HCEC 1CT (cell line): ENCODE measurements at regions not wholly inside any gene's neighbourhood (a gene's known extent, or its start where the extent isn't known, plus 50 kb on each side); places are given as distances from the start of the nearest gene placed in this dataset.

ENCODE experiments used
- DNase-seq: peaks from one replicate; pipeline ENCODE4 v3.0.0-alpha.2; 2017

DNA sequence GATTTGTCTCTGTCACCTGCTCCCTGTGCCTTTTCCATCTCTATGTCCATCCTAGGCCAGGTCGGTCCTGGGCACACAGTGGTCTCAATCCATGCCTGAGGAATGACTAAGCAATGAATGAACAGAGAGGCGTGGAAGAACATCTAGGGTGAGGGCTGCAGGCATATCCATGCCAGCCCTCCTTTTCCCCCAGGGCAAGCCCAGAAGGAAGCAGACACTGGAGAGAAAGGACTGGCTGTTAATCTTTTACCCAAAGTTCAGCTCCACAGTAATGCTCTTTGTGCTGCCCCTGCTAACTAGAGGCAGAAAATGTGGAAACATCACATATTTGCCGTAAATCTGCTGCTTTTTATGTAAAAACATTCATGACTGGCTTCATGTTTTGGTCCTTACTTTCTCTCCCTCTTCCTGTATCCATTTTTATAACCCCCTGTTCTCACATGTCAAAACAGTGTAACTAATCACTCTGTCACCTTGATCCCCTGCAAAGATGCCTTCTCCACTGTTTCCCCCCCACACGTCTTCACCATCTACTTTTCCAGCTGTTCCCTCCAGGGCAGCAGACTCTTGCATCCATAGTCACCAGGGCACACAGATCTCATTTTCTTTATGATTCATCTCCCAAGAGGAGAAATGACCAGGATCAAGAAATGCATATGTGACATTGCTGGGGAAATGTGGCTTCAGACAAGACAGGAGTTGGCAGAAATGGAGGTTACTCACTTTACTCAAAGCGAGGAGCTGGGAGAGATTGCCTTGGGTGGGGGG is 166.4 kb upstream of the PROX1 start:
- no peak for DNase-seq

DNA sequence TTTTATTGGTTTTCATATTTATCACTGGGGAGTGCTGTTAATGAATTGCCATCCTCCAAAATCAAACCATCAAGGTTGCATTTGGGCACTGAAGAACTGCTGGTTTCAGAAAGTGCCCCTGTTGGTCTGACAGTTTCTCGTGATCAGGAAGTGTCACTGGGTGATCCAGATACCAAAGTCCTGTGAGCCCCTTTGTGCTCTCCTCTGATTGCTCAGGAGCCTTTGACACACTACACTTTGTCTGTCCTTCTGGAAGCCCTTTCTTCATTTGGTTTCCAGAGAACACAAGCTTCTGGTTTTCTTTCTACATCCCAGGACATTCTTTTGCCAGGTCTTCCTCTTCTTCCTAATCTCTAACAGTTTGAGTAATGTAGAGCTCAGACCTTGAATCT is 165.8 kb upstream of the PROX1 start:
- DNase-seq, result no peak

- no peak for DNase-seq
These were observed 160.9 kb upstream of the PROX1 start for GRCh38 chr1:213826891-213827290.

DNA sequence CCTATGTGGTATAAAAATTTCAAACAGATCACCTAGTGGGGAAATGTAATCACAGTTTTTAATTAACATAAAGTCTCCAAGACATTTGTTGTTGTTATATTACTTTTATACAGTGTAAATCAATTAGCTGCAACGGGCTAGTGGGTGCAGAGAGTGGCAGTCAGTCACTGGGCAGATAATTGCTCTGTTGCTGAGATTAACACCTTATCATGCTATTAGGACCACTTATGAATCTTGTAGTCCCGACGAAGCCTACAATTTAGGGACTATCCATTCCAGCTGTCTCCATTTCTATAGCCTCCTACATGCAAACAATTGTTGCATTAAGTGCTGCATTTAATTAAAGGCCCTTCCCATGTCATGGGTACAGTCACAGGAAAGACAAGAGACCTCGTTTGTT is 158.9 kb upstream of the PROX1 start:
- DNase-seq, result no peak

DNA sequence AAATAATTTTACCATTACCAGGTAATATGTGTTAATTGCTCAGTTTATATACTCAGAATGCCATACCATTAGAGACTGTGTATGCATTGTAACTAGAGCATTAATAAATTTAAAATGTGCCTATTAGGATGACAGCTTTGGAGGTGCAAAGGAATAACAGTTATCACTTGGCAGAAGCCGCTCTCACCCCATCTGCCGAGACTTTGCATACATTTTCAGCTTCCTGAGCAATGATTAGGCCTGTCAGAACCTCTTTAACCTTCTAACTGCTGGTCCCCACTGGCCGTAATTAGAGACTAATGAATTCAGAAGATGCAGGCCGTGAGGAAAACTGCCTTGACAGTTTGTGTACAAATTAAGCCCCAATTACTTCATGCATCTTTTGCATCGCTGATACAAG is 158.0 kb upstream of the PROX1 start:
- DNase-seq, result no peak

DNA sequence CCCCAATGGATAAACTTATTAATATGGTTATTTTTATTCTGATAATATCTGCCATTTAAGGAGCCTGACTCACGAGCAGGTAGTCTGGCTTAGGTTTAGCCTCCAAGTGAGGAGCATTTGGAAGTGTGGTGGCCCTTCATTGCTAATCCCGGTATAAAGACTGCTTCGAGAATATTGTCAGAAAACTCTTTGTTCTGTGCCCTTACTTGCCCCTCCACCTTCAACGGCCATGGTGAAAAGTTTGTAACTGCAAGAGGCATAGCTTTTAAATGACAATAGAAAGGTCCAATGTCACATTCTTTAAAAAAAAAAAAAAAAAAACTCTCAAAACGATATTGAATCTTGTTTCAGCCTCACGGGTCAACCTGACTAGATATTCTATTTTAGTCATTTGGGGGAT is 157.4 kb upstream of the PROX1 start:
- DNase-seq, result no peak

DNA sequence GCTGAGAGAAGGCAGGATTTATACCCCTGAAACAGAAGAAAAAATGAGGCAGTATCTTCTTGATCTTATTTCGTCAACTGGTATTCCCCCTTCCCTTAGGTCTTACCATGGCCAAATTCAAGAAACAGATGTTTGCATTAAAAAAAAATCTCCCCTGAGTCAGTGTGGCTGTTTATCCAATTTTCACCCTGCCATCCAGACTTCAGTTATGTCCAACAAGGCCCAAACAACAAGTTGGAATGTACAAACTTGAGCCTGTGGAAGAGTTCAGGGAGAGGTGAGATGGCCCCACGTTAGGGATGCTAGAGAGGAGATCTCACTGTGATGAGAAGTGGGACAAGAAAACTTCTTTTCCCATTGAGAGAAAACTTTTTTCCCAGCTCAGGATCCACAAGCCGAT is 147.2 kb upstream of the PROX1 start:
- no peak for DNase-seq

GRCh38 chr1:213844632-213845031 is 143.1 kb upstream of the PROX1 start:
- no peak for DNase-seq

GRCh38 chr1:213852107-213852506 is 135.7 kb upstream of the PROX1 start:
- DNase-seq, result no peak

DNA sequence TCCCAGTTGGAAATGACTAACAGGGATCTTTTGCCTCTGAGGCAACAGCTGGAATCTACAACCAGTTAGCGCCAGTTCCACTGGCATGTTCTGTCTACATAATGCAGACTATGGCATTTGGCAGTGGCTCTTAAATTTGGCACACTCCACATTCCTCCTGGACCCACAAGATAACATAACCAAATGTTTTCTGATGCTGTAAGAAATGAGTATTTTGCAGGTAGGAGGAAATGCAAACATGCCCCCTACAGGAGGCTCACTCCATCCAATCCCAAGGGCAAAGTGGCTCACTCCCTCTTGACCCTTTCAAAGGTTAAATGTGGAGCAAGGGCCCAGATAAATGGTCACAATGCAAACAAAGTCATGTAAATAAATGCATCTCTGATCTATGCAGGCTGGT is 129.2 kb upstream of the PROX1 start:
- no peak for DNase-seq

DNA sequence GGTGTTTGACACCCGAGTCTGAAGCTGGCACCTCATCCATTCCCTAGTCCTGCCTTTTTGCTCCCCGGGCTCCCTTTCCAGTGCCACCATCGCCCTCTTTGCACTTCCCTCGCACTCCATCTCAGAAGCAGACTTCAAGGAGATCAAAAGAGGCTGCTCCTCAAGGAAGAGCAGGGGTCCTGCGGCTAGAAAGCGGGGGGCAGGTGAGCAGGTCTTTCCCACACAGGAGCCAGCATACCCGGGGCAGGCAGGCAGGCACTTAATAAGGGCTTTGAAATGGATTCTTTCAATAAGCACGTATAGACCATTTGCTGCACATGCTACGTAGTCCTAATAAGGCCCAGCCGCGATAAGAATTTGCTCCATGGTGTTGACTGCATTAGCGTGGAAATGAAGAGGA is 125.9 kb upstream of the PROX1 start:
- DNase-seq, result no peak

- DNase-seq, result no peak
These were observed 123.7 kb upstream of the PROX1 start for GRCh38 chr1:213864091-213864490.

DNA sequence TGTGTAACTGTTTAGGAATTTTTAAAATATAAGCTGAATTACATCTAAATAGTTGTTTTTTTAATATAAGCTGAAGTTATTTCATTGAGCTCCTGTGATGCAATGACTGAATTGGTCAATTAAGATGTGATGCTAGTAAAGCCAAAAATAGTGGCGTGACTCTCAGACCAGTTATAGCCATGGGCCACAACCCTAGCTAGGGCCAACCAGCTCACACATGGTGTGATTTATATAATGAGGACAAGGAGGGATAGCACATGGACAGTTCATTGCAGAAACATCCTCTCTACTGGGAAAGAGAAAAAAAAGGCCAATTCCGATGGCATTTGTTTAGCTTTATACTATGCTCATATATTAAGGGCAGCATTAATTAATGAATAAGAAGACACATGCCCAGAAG is 119.3 kb upstream of the PROX1 start:
- DNase-seq, result no peak

GRCh38 chr1:213871179-213871578 is 116.6 kb upstream of the PROX1 start:
- DNase-seq, result no peak

DNA sequence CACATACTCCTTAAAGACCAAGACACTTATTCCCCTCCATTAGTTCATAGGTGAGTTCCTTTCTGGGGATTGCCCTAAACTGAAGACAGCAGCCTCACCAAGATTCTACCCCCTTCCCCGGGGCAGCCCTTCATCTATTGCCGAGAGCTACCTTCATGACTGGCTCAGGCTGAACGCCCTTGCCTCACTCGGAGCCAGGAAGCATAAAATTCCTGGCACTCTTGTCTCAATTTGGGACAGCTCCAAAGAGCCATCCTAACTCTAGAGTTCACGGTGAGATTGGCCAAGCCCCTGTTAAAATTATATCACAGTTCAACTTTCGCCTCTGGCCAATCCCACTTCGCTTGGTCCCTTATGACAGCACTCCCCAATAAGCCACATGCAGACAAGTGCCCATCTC is 113.0 kb upstream of the PROX1 start:
- DNase-seq, result no peak

DNA sequence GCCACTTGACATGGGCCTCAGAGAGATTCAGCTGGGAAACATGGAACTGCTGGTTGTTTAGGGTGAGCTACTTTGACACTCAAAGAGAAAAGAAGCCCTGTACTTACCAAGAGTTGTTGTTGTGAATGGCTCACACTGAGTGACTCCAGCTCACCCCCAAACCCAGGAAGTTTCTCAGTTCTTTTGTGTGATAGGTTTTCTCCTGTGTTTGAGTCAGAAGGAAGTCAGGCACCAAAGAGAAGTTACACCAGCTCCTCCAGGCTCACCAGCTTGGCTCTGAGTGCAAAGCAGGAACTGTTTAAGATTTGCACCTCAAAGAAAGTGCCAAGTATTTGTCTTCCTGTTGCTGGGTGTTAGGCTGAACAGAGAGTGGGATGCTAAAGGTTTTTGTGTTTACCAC is 111.2 kb upstream of the PROX1 start:
- DNase-seq, result no peak

DNA sequence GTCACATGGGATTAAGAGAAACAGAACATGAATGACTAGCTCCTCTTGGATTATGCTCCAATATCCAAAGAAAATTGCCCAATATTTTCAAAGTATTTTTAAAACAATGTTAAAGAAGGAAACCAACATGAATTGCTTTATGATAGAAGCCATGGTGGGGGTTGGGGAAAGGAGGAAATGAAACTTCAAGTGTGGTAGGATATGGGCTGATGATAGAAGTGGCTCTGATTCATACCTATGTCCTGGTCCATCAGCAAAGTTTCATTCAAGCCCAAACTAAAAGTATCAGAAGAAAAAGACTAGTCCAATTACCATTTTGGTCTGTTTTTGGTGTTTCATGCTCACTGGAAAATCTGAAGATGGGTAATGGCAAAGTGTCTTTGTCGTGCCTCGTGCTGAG is 104.2 kb upstream of the PROX1 start:
- DNase-seq, result no peak

GRCh38 chr1:213884402-213884801 is 103.4 kb upstream of the PROX1 start:
- DNase-seq, result no peak

- DNase-seq, result no peak
These were observed 102.8 kb upstream of the PROX1 start for GRCh38 chr1:213884942-213885341.

- DNase-seq, result no peak
These were observed 99.9 kb upstream of the PROX1 start for GRCh38 chr1:213887842-213888241.

GRCh38 chr1:213891989-213892902 is 95.5 kb upstream of the PROX1 start:
- DNase-seq, result no peak

GRCh38 chr1:213898684-213899083 is 89.1 kb upstream of the PROX1 start:
- no peak for DNase-seq

- DNase-seq, result no peak
These were observed 88.4 kb upstream of the PROX1 start for GRCh38 chr1:213899413-213899812.

GRCh38 chr1:213905344-213905743 is 82.4 kb upstream of the PROX1 start:
- no peak for DNase-seq
